Motor neuron (in vitro differentiated cells): ENCODE measurements at regions not wholly inside any gene's neighbourhood (a gene's known extent, or its start where the extent isn't known, plus 50 kb on each side); places are given as distances from the start of the nearest gene placed in this dataset.
"Not testable (repeated sequence)": the region's sequence is repeated elsewhere in the genome, so short reads cannot be mapped to it uniquely, and the experiment has no call there.

ENCODE experiments used
- ATAC-seq, 8 experiments: fragments of 200-7000 bp; cut with Tn5 transposase; replicated peaks in 6 of 8; 2 replicates each; pipeline ENCODE4 v1.8.0; 2021; ENCODE audit warnings: mild to moderate bottlenecking in 8 of 8, moderate library complexity in 8 of 8
- H3K27ac ChIP-seq, 2 donors: fragments of 250-450 bp; sonication (Bioruptor Pico); 2 replicates each; pipeline ENCODE4 v1.9.0; 2021; ENCODE audit warnings: antibody characterized with exemption in 2 of 2, mild to moderate bottlenecking in 2 of 2, moderate library complexity in 1 of 2
- H3K4me1 ChIP-seq, 2 donors: fragments of 250-450 bp; sonication (Bioruptor Pico); replicated peaks in 1 of 2; 2 replicates each; pipeline ENCODE4 v1.6.1; 2021; ENCODE audit warnings: antibody characterized with exemption in 2 of 2, mild to moderate bottlenecking in 2 of 2, moderate library complexity in 1 of 2
- H3K4me3 ChIP-seq, 5 donors: fragments of 250-450 bp; sonication (Bioruptor Pico); 2 replicates each; pipeline ENCODE4 v1.9.0; 2021; ENCODE audit warnings: antibody characterized with exemption in 5 of 5, mild to moderate bottlenecking in 5 of 5, moderate library complexity in 4 of 5
- WGBS, 10 experiments: fragments of 450-650 bp; shearing (Covaris generic); methylation state at CpG; one replicate each; pipeline ENCODE4 v1.0.0; 2022; 5-methylcytosine and 5-hydroxymethylcytosine counted together
- in situ Hi-C, 9 experiments: fragments of 400-800 bp; cut with MboI; loops; one replicate each; pipeline ENCODE4 v1.15.0; 2021; ENCODE audit warnings: low sequenced_read_pairs in 9 of 9, low pct_unique_long_range_greater_than_20kb in 2 of 9; ENCODE audit not compliant: unreplicated experiment in 9 of 9

- 100% methylated on average over 1 of the region's 5 CpGs; no CpG with 5 or more reads in 8 of the 10 experiments for WGBS, 10 experiments
- ATAC-seq = no peak
- H3K4me3 ChIP-seq = no peak overlapping the region
- H3K27ac ChIP-seq = no peak overlapping the region
- no peaks in the 10 kb centered on the region for H3K4me1 ChIP-seq
- in situ Hi-C loops = no loop called here
Measured at GRCh38 chrX:115896362-115896761, 274.2 kb upstream of the AGTR2 start.

GRCh38 chrX:115897956-115898355 is 272.6 kb upstream of the AGTR2 start:
- Histone ChIP-seq H3K4me3 (no peak overlapping the region), H3K27ac (no peak overlapping the region), H3K4me1 (no peaks in the 10 kb centered on the region)
- in situ Hi-C loops = no loop called here
- WGBS, 10 experiments = 87% methylated on average over 3 of the region's 8 CpGs; no CpG with 5 or more reads in 9 of the 10 experiments
- ATAC-seq = no peak

GRCh38 chrX:115898382-115899001 is 272.1 kb upstream of the AGTR2 start:
- H3K27ac ChIP-seq = no peak overlapping the region
- in situ Hi-C loops = no loop called here
- no peak overlapping the region for H3K4me3 ChIP-seq
- no peaks in the 10 kb centered on the region for H3K4me1 ChIP-seq
- no peak for ATAC-seq
- WGBS, 10 experiments = no CpG with 5 or more reads among the region's 8 CpGs

GRCh38 chrX:115900425-115900824 is 270.1 kb upstream of the AGTR2 start:
- H3K4me3 ChIP-seq = no peak overlapping the region
- H3K27ac ChIP-seq = no peak overlapping the region
- in situ Hi-C loops = no loop called here
- ATAC-seq = no peak
- 0 to 60% (median 0%) methylated on average over 1 of the region's 4 CpGs; no CpG with 5 or more reads in 7 of the 10 experiments for WGBS, 10 experiments
- H3K4me1 ChIP-seq = no peaks in the 10 kb centered on the region

GRCh38 chrX:115901241-115901640 is 269.3 kb upstream of the AGTR2 start:
- no peak overlapping the region for H3K27ac ChIP-seq
- 100% methylated on average over 1 of the region's 3 CpGs; no CpG with 5 or more reads in 9 of the 10 experiments for WGBS, 10 experiments
- in situ Hi-C loops = no loop called here
- H3K4me1 ChIP-seq = no peaks in the 10 kb centered on the region
- no peak overlapping the region for H3K4me3 ChIP-seq
- ATAC-seq = no peak

GRCh38 chrX:115902995-115903394 is 267.5 kb upstream of the AGTR2 start:
- no peak overlapping the region for H3K27ac ChIP-seq
- in situ Hi-C loops = no loop called here
- H3K4me1 ChIP-seq = no peaks in the 10 kb centered on the region
- no peak for ATAC-seq
- WGBS, 10 experiments = 100% methylated on average over 1 of the region's 7 CpGs; no CpG with 5 or more reads in 9 of the 10 experiments
- H3K4me3 ChIP-seq = no peak overlapping the region

GRCh38 chrX:115906276-115906675 is 264.3 kb upstream of the AGTR2 start:
- in situ Hi-C loops = no loop called here
- Histone ChIP-seq H3K27ac (no peak overlapping the region), H3K4me1 (no peaks in the 10 kb centered on the region), H3K4me3 (no peak overlapping the region)
- no peak for ATAC-seq
- WGBS, 10 experiments = 83% methylated on average over 2 of the region's 2 CpGs; no CpG with 5 or more reads in 9 of the 10 experiments

- H3K4me3 ChIP-seq = no peak overlapping the region
- H3K4me1 ChIP-seq = no peaks in the 10 kb centered on the region
- in situ Hi-C loops = no loop called here
- ATAC-seq = no peak
- WGBS, 10 experiments = 69 to 100% (median 90%) methylated on average over 1 to 3 of the region's 3 CpGs; no CpG with 5 or more reads in 7 of the 10 experiments
- H3K27ac ChIP-seq = no peak overlapping the region
Measured at GRCh38 chrX:115906881-115907280, 263.7 kb upstream of the AGTR2 start.

GRCh38 chrX:115909017-115909416 is 261.5 kb upstream of the AGTR2 start:
- no peak overlapping the region for H3K27ac ChIP-seq
- no peak overlapping the region for H3K4me3 ChIP-seq
- in situ Hi-C loops = no loop called here
- H3K4me1 ChIP-seq = no peaks in the 10 kb centered on the region
- ATAC-seq = no peak
- 16 to 100% (median 88%) methylated on average over 1 to 4 of the region's 4 CpGs; no CpG with 5 or more reads in 5 of the 10 experiments for WGBS, 10 experiments

GRCh38 chrX:115911967-115912366 is 258.6 kb upstream of the AGTR2 start:
- ATAC-seq = no peak
- H3K4me3 ChIP-seq = no peak overlapping the region
- 100% methylated on average over 1 of the region's 2 CpGs; no CpG with 5 or more reads in 9 of the 10 experiments for WGBS, 10 experiments
- in situ Hi-C loops = no loop called here
- H3K27ac ChIP-seq = no peak overlapping the region
- H3K4me1 ChIP-seq = no peaks in the 10 kb centered on the region

GRCh38 chrX:115912372-115912897 is 258.1 kb upstream of the AGTR2 start:
- Histone ChIP-seq H3K27ac (no peak overlapping the region), H3K4me3 (no peak overlapping the region), H3K4me1 (no peaks in the 10 kb centered on the region)
- no peak for ATAC-seq
- in situ Hi-C loops = no loop called here
- WGBS, 10 experiments = 100% methylated on average over 1 of the region's 2 CpGs; no CpG with 5 or more reads in 8 of the 10 experiments

- in situ Hi-C loops = no loop called here
- Histone ChIP-seq H3K4me3 (no peak overlapping the region), H3K4me1 (no peaks in the 10 kb centered on the region), H3K27ac (no peak overlapping the region)
- ATAC-seq = no peak
Measured at GRCh38 chrX:115913575-115913974, 257.0 kb upstream of the AGTR2 start.

- WGBS, 10 experiments = no CpG with 5 or more reads among the region's 3 CpGs
- in situ Hi-C loops = not testable (repeated sequence)
Measured at GRCh38 chrX:115915625-115916024, 254.9 kb upstream of the AGTR2 start.

GRCh38 chrX:115929480-115929879 is 241.1 kb upstream of the AGTR2 start:
- 0 to 100% (median 86%) methylated on average over 1 of the region's 1 CpG; no CpG with 5 or more reads in 3 of the 10 experiments for WGBS, 10 experiments
- in situ Hi-C loops = no loop called here
- no peaks in the 10 kb centered on the region for H3K4me1 ChIP-seq
- ATAC-seq = no peak
- H3K4me3 ChIP-seq = no peak overlapping the region
- H3K27ac ChIP-seq = no peak overlapping the region

More at GRCh38 chrX:115915625-115916024, 254.9 kb upstream of the AGTR2 start:
- H3K27ac ChIP-seq, ATAC-seq, H3K4me3 ChIP-seq, H3K4me1 ChIP-seq: not testable (repeated sequence)
